GM23338 (cell line): ENCODE measurements at regions not wholly inside any gene's neighbourhood (a gene's known extent, or its start where the extent isn't known, plus 50 kb on each side); places are given as distances from the start of the nearest gene placed in this dataset.
A peak's percentile ranks its signal among the peaks of the same experiment; 100 is the strongest.

ENCODE experiments used
- ATAC-seq: fragments of 200-7000 bp; cut with Tn5 transposase; 3 replicates; pipeline ENCODE4 v1.9.1; 2020
- DNase-seq: peaks from one replicate; pipeline ENCODE4 v3.0.0-alpha.2; 2015; ENCODE audit warnings: low spot score
- H2AFZ ChIP-seq: fragments of 200-600 bp; sonication (generic); 2 replicates; pipeline ENCODE4 v1.8.0; 2016; ENCODE audit warnings: antibody characterized with exemption, mild to moderate bottlenecking, moderate library complexity
- H3F3A ChIP-seq: fragments of 200-600 bp; sonication (generic); replicated peaks from 2 replicates; pipeline ENCODE4 v1.8.0; 2017; ENCODE audit warnings: antibody characterized with exemption, mixed run types, low read depth
- H3K27ac ChIP-seq: fragments of 200-600 bp; sonication (generic); 2 replicates; pipeline ENCODE4 v1.6.1; 2016; ENCODE audit warnings: low read depth
- H3K27me3 ChIP-seq: fragments of 200-600 bp; sonication (generic); 2 replicates; pipeline ENCODE4 v1.8.0; 2016; ENCODE audit warnings: mild to moderate bottlenecking, mixed run types, moderate library complexity; ENCODE audit not compliant: insufficient read depth
- H3K36me3 ChIP-seq: fragments of 200-600 bp; sonication (generic); 2 replicates; pipeline ENCODE4 v1.8.0; 2016; ENCODE audit warnings: mild to moderate bottlenecking; ENCODE audit not compliant: insufficient read depth
- H3K4me1 ChIP-seq: fragments of 200-600 bp; sonication (generic); 2 replicates; pipeline ENCODE4 v1.8.0; 2016; ENCODE audit warnings: mild to moderate bottlenecking, moderate library complexity; ENCODE audit not compliant: insufficient read depth
- H3K4me2 ChIP-seq: fragments of 200-600 bp; sonication (generic); 2 replicates; pipeline ENCODE4 v1.7.1; 2017; ENCODE audit warnings: mixed run types
- H3K4me3 ChIP-seq: fragments of 200-600 bp; sonication (generic); 2 replicates; pipeline ENCODE4 v1.6.1; 2016; ENCODE audit warnings: mixed run types
- H3K79me2 ChIP-seq: fragments of 200-600 bp; sonication (generic); replicated peaks from 2 replicates; pipeline ENCODE4 v1.8.0; 2017; ENCODE audit warnings: mild to moderate bottlenecking; ENCODE audit not compliant: insufficient read depth
- H3K9me2 ChIP-seq: fragments of 200-600 bp; sonication (generic); 2 replicates; pipeline ENCODE4 v1.8.0; 2017; ENCODE audit not compliant: insufficient read depth
- H4K20me1 ChIP-seq: fragments of 200-600 bp; sonication (generic); replicated peaks from 2 replicates; pipeline ENCODE4 v1.8.0; 2017; ENCODE audit warnings: mild to moderate bottlenecking; ENCODE audit not compliant: insufficient read depth
- H3K27ac Mint-ChIP-seq: 2 replicates; pipeline ENCODE4 v1.8.0; 2020; ENCODE audit warnings: inconsistent platforms, mild to moderate bottlenecking, moderate library complexity, mixed read lengths
- H3K27me3 Mint-ChIP-seq: 3 replicates; pipeline ENCODE4 v1.8.0; 2022; ENCODE audit warnings: low read depth, mild to moderate bottlenecking, moderate library complexity, mixed read lengths, inconsistent platforms; ENCODE audit not compliant: insufficient read depth, poor library complexity
- H3K36me3 Mint-ChIP-seq: 3 replicates; pipeline ENCODE4 v1.8.0; 2021; ENCODE audit warnings: low read depth, mild to moderate bottlenecking, inconsistent platforms, moderate library complexity, mixed read lengths
- H3K4me1 Mint-ChIP-seq: 3 replicates; pipeline ENCODE4 v1.8.0; 2020; ENCODE audit warnings: mild to moderate bottlenecking, inconsistent platforms, mixed read lengths
- H3K4me3 Mint-ChIP-seq: 3 replicates; pipeline ENCODE4 v1.8.0; 2021; ENCODE audit warnings: moderate library complexity, mild to moderate bottlenecking, inconsistent platforms, mixed read lengths
- H3K9me3 Mint-ChIP-seq: 3 replicates; pipeline ENCODE4 v1.8.0; 2020; ENCODE audit warnings: moderate library complexity, mild to moderate bottlenecking, inconsistent platforms, mixed read lengths
- CREB1 ChIP-seq: fragments of 250-450 bp; sonication (Bioruptor Pico); IDR thresholded peaks from 2 replicates; pipeline ENCODE4 v1.5.0; 2020; ENCODE audit warnings: low read depth, mild to moderate bottlenecking, moderate library complexity
- CTCF ChIP-seq, 2 experiments: fragments of 200-600 bp in 1 of 2; sonication (generic) in 1 of 2; conservative IDR thresholded peaks; 2 replicates each; pipeline versions ENCODE4 v1.5.1 to v1.6.1; 2016 to 2017; ENCODE audit warnings: antibody characterized with exemption in 2 of 2, low read depth in 2 of 2, mild to moderate bottlenecking in 2 of 2, moderate library complexity in 1 of 2
- ETS1 ChIP-seq: IDR thresholded peaks from 2 replicates; pipeline ENCODE4 v1.6.1; 2016; ENCODE audit warnings: antibody characterized with exemption
- EZH2 ChIP-seq: fragments of 200-600 bp; sonication (generic); IDR thresholded peaks from one replicate; pipeline ENCODE4 v1.8.0; 2017; ENCODE audit warnings: antibody characterized with exemption, mild to moderate bottlenecking, low read depth; ENCODE audit not compliant: unreplicated experiment
- EZH2phosphoT487 ChIP-seq: fragments of 200-600 bp; sonication (generic); IDR thresholded peaks from one replicate; pipeline ENCODE4 v1.8.1; 2018; ENCODE audit warnings: antibody characterized with exemption; ENCODE audit not compliant: unreplicated experiment
- JUNB ChIP-seq: IDR thresholded peaks from one replicate; pipeline ENCODE4 v1.6.1; 2016; ENCODE audit warnings: antibody characterized with exemption; ENCODE audit not compliant: unreplicated experiment
- POLR2AphosphoS5 ChIP-seq: IDR thresholded peaks from 2 replicates; pipeline ENCODE4 v1.6.1; 2016; ENCODE audit warnings: antibody characterized with exemption, low read depth
- REST ChIP-seq: IDR thresholded peaks from one replicate; pipeline ENCODE4 v1.6.1; 2018; ENCODE audit warnings: antibody characterized with exemption; ENCODE audit not compliant: unreplicated experiment
- STAT1 ChIP-seq: IDR thresholded peaks from one replicate; pipeline ENCODE4 v1.6.1; 2016; ENCODE audit warnings: antibody characterized with exemption; ENCODE audit not compliant: unreplicated experiment
- ZNF331 ChIP-seq: fragments of 250-450 bp; sonication (Bioruptor Pico); IDR thresholded peaks from 2 replicates; pipeline ENCODE4 v1.5.0; 2020; ENCODE audit warnings: low read depth, mild to moderate bottlenecking, moderate library complexity

GRCh38 chr18:2442726-2443275, 128.5 kb downstream of the METTL4 start (continued):
- no peak for TF ChIP-seq ETS1
- TF ChIP-seq ZNF331 (CRISPR knock-in tag), result no peak
- TF ChIP-seq CREB1 (CRISPR knock-in tag), result no peak
- no peak for TF ChIP-seq STAT1

- H3F3A ChIP-seq, result no peaks in the 10 kb centered on the region
- no peaks in the 10 kb centered on the region for H3K79me2 ChIP-seq
- no peak overlapping the region for H3K4me3 Mint-ChIP-seq
- 0 out of 2 replicates have a peak overlapping the region, but pooled peaks have one; percentile 14 for H2AFZ ChIP-seq
- H3K27me3 Mint-ChIP-seq, result no peaks in the 10 kb centered on the region
- H3K4me1 ChIP-seq, result peaks cover 5% of the 10 kb centered on the region; the same call in 1 of the 2 replicates
- H4K20me1 ChIP-seq, result no peaks in the 10 kb centered on the region
- DNase-seq (peak; percentile 7), ATAC-seq (no peak)
- H3K27me3 ChIP-seq, result no peaks in the 10 kb centered on the region
- 0 out of 2 replicates have a peak overlapping the region, but pooled peaks have one; percentile 40 for H3K4me2 ChIP-seq
- peaks cover 18% of the 10 kb centered on the region for H3K9me3 Mint-ChIP-seq
- H3K9me2 ChIP-seq, result peaks cover 14% of the 10 kb centered on the region
- no peak overlapping the region for H3K27ac Mint-ChIP-seq
- peaks cover 9% of the 10 kb centered on the region for H3K4me1 Mint-ChIP-seq
- peaks cover 3% of the 10 kb centered on the region; the same call in 1 of the 2 replicates for H3K36me3 ChIP-seq
- peaks cover 3% of the 10 kb centered on the region; the same call in 1 of the 3 replicates for H3K36me3 Mint-ChIP-seq
- H3K4me3 ChIP-seq, result no peak overlapping the region
- H3K27ac ChIP-seq, result no peak overlapping the region
- TF ChIP-seq ZNF331 (CRISPR knock-in tag) (no peak), EZH2phosphoT487 (no peak), JUNB (no peak), STAT1 (no peak), EZH2 (no peak), ETS1 (no peak), CTCF (conservative IDR thresholded peaks at IDR 0.05; ENCODE audit: low read depth in 2 of 2) (no peak), POLR2AphosphoS5 (no peak), REST (no peak)
Measured at GRCh38 chr18:2444201-2444875, 127.0 kb downstream of the METTL4 start.
